DOHH2 (cell line): ENCODE measurements at regions not wholly inside any gene's neighbourhood (a gene's known extent, or its start where the extent isn't known, plus 50 kb on each side); places are given as distances from the start of the nearest gene placed in this dataset.

Source experiments
- CTCF ChIP-seq: fragments of 200-600 bp; sonication (generic); IDR thresholded peaks from one replicate; pipeline ENCODE4 v1.5.1; 2014; ENCODE audit warnings: antibody characterized with exemption, mild to moderate bottlenecking, low read depth, low read length; ENCODE audit not compliant: poor library complexity, severe bottlenecking
- EZH2phosphoT487 ChIP-seq: fragments of 200-600 bp; sonication (generic); IDR thresholded peaks from 2 replicates; pipeline ENCODE4 v1.6.1; 2017; ENCODE audit warnings: borderline replicate concordance, mild to moderate bottlenecking, antibody characterized with exemption, low read length, moderate library complexity, mixed read lengths

GRCh38 chr9:19660019-19660418 lies 128.8 kb downstream of the SLC24A2 start:
- TF ChIP-seq CTCF: no peak
- no peak for TF ChIP-seq EZH2phosphoT487
